HCT116 (cell line): ENCODE measurements at regions not wholly inside any gene's neighbourhood (a gene's known extent, or its start where the extent isn't known, plus 50 kb on each side); places are given as distances from the start of the nearest gene placed in this dataset.

Experiments
- ATAC-seq: fragments of 200-7000 bp; cut with Tn5 transposase; 2 replicates; pipeline ENCODE4 v1.9.1; 2020; ENCODE audit warnings: mild to moderate bottlenecking, moderate library complexity
- BruUV-seq: library from RNA; stranded (reverse); fragments of 400-500 nt; replicated peaks from 2 replicates; lab custom pipeline; 2021; lab: Mats Ljungman, UMichigan
- CTCF ChIA-PET: fragments of 300-600 bp; sonication (Branson Sonifier 250); formaldehyde crosslinking; loops from one replicate; lab custom pipeline; 2021; ENCODE audit warnings: antibody characterized with exemption; lab: Charles Lee
- POLR2A ChIA-PET: fragments of 300-600, 350-600 bp; sonication (Branson Sonifier 250); formaldehyde crosslinking; loops from one replicate; lab custom pipeline; 2021; ENCODE audit warnings: antibody characterized with exemption; lab: Charles Lee
- RAD21 ChIA-PET, 2 experiments: fragments of 300-600 bp; sonication (Branson Sonifier 250); formaldehyde crosslinking; loops; one replicate each; lab custom pipeline; 2023; ENCODE audit warnings: low total read pairs in 2 of 2; ENCODE audit not compliant: uncharacterized antibody in 2 of 2, unreplicated experiment in 2 of 2, low non-redundant PET in 1 of 2; lab: Charles Lee
- DNase-seq: peaks from one replicate; pipeline ENCODE4 v3.0.0-alpha.2; 2010; ENCODE audit warnings: low read depth, low spot score
- H2AFZ ChIP-seq: fragments of 200-600 bp; shearing (Covaris generic), sonication (generic); 2 replicates; pipeline ENCODE4 v1.6.1; 2017; ENCODE audit warnings: low read depth, mixed run types, mixed read lengths, antibody characterized with exemption, low read length; ENCODE audit not compliant: poor library complexity, severe bottlenecking
- H3K27ac ChIP-seq: 2 replicates; pipeline ENCODE4 v1.5.1; 2012; ENCODE audit warnings: low read depth, low read length
- H3K27me3 ChIP-seq: fragments of 200-600 bp; sonication (generic); 2 replicates; pipeline ENCODE4 v1.6.1; 2016; ENCODE audit warnings: mixed run types, low read length, mixed read lengths; ENCODE audit not compliant: insufficient read depth
- H3K36me3 ChIP-seq, 2 experiments: fragments of 200-500 bp in 1 of 2; fragments of 200-600 bp in 1 of 2; sonication (Bioruptor generic) in 1 of 2; sonication (generic) in 1 of 2; 2 replicates each; pipeline versions ENCODE4 v1.5.1 to v1.6.1; 2014 to 2016; ENCODE audit warnings: low read length in 2 of 2, inconsistent platforms in 1 of 2, mixed read lengths in 1 of 2, mixed run types in 1 of 2; ENCODE audit not compliant: insufficient read depth in 2 of 2, control insufficient read depth in 1 of 2
- H3K4me1 ChIP-seq, 2 experiments: fragments of 200-600 bp in 1 of 2; sonication (generic) in 1 of 2; 2 replicates each; pipeline versions ENCODE4 v1.5.1 to v1.6.1; 2012 to 2017; ENCODE audit warnings: low read length in 2 of 2, inconsistent platforms in 1 of 2, mild to moderate bottlenecking in 1 of 2, mixed read lengths in 1 of 2, mixed run types in 1 of 2, moderate library complexity in 1 of 2; ENCODE audit not compliant: insufficient read depth in 2 of 2, control insufficient read depth in 1 of 2
- H3K4me2 ChIP-seq: fragments of 200-600 bp; sonication (generic); 2 replicates; pipeline ENCODE4 v1.6.1; 2017; ENCODE audit warnings: mixed run types, low read length, mixed read lengths
- H3K4me3 ChIP-seq, 2 experiments: fragments of 200-600 bp in 1 of 2; sonication (generic) in 1 of 2; replicated peaks in 1 of 2; 2 replicates each; pipeline ENCODE4 v1.5.1; 2011 to 2016; ENCODE audit warnings: low read length in 2 of 2, control low read depth in 1 of 2, low read depth in 1 of 2, mild to moderate bottlenecking in 1 of 2, mixed read lengths in 1 of 2, mixed run types in 1 of 2
- H3K79me2 ChIP-seq: fragments of 200-600 bp; sonication (generic); 2 replicates; pipeline ENCODE4 v1.6.1; 2017; ENCODE audit warnings: mild to moderate bottlenecking, mixed run types, low read length, moderate library complexity, mixed read lengths; ENCODE audit not compliant: insufficient read depth
- H3K9ac ChIP-seq: fragments of 200-600 bp; sonication (generic); 2 replicates; pipeline ENCODE4 v1.6.1; 2016; ENCODE audit warnings: low read length, mixed read lengths
- H3K9me2 ChIP-seq: fragments of 200-600 bp; sonication (generic), shearing (Covaris generic); 2 replicates; pipeline ENCODE4 v1.6.1; 2017; ENCODE audit warnings: mixed run types, mild to moderate bottlenecking, moderate library complexity; ENCODE audit not compliant: insufficient read depth
- H3K9me3 ChIP-seq, 2 experiments: fragments of 200-500 bp in 1 of 2; fragments of 200-600 bp in 1 of 2; sonication (Bioruptor generic) in 1 of 2; sonication (generic) in 1 of 2; 2 replicates each; pipeline ENCODE4 v1.6.1; 2014 to 2017; ENCODE audit warnings: low read length in 2 of 2, mixed read lengths in 2 of 2, inconsistent platforms in 1 of 2, low read depth in 1 of 2, mild to moderate bottlenecking in 1 of 2, mixed run types in 1 of 2, moderate library complexity in 1 of 2; ENCODE audit not compliant: control insufficient read depth in 1 of 2, insufficient read depth in 1 of 2
- H4K20me1 ChIP-seq: fragments of 200-600 bp; sonication (generic), shearing (Covaris generic); 2 replicates; pipeline ENCODE4 v1.6.1; 2017; ENCODE audit warnings: mixed run types, mild to moderate bottlenecking, moderate library complexity; ENCODE audit not compliant: insufficient read depth
- CBX3 ChIP-seq: IDR thresholded peaks from 2 replicates; pipeline ENCODE4 v1.6.1; 2012; ENCODE audit warnings: low read depth
- CEBPB ChIP-seq: IDR thresholded peaks from 2 replicates; pipeline ENCODE4 v1.6.1; 2012; ENCODE audit warnings: low read depth
- EGR1 ChIP-seq: IDR thresholded peaks from 2 replicates; pipeline ENCODE4 v1.6.1; 2012; ENCODE audit warnings: low read depth
- ELF1 ChIP-seq: IDR thresholded peaks from 2 replicates; pipeline ENCODE4 v1.6.1; 2012; ENCODE audit warnings: low read depth, borderline replicate concordance
- EZH2 ChIP-seq: fragments of 200-600 bp; sonication (generic); IDR thresholded peaks from 2 replicates; pipeline ENCODE4 v1.6.1; 2017; ENCODE audit warnings: antibody characterized with exemption, mixed run types
- EZH2phosphoT487 ChIP-seq: fragments of 200-600 bp; IDR thresholded peaks from 2 replicates; pipeline ENCODE4 v1.6.1; 2018; ENCODE audit warnings: antibody characterized with exemption, borderline replicate concordance
- FOSL1 ChIP-seq: IDR thresholded peaks from 2 replicates; pipeline ENCODE4 v1.6.1; 2012; ENCODE audit warnings: low read depth
- JUND ChIP-seq: IDR thresholded peaks from 2 replicates; pipeline ENCODE4 v1.6.1; 2012
- POLR2A ChIP-seq: IDR thresholded peaks from 2 replicates; pipeline ENCODE4 v1.7.0; 2011; ENCODE audit warnings: borderline replicate concordance; ENCODE audit not compliant: insufficient read depth, insufficient read length; ENCODE audit errors: extremely low read depth
- RAD21 ChIP-seq: IDR thresholded peaks from 2 replicates; pipeline ENCODE4 v1.6.1; 2012; ENCODE audit warnings: low read depth, mild to moderate bottlenecking
- SP1 ChIP-seq: IDR thresholded peaks from 2 replicates; pipeline ENCODE4 v1.6.1; 2012; ENCODE audit warnings: low read depth
- TCF7L2 ChIP-seq: IDR thresholded peaks from 2 replicates; pipeline ENCODE4 v1.7.0; 2011; ENCODE audit warnings: borderline replicate concordance, inconsistent platforms; ENCODE audit not compliant: insufficient read depth, insufficient read length; ENCODE audit errors: extremely low read depth
- YY1 ChIP-seq: IDR thresholded peaks from 2 replicates; pipeline ENCODE4 v1.6.1; 2011; ENCODE audit warnings: low read length, low read depth, moderate library complexity, mild to moderate bottlenecking; ENCODE audit not compliant: insufficient replicate concordance; ENCODE audit errors: extremely low read depth
- ZFX ChIP-seq: fragments of 450-650 bp; IDR thresholded peaks from 2 replicates; pipeline ENCODE4 v1.6.1; 2017
- ZNF274 ChIP-seq: fragments of 200-500 bp; sonication (Bioruptor generic); IDR thresholded peaks from 2 replicates; pipeline ENCODE4 v1.6.1; 2014; ENCODE audit warnings: mild to moderate bottlenecking, low read depth, low read length, inconsistent platforms
- intact Hi-C: fragments of 100-400 bp; cut with micrococcal nuclease; formaldehyde crosslinking; loops from 2 replicates; pipeline ENCODE4 v1.10.0; 2022
- TF ChIP-seq, protein P1 (sequence below): IDR thresholded peaks from 2 replicates; pipeline ENCODE4 v1.6.1; 2012; ENCODE audit warnings: low read depth
- TF ChIP-seq, protein P2 (sequence below), 3 experiments: fragments of 200-600 bp in 1 of 3; sonication (generic) in 1 of 3; IDR thresholded peaks in 2 of 3; conservative IDR thresholded peaks in 1 of 3; 2 replicates each; pipeline ENCODE4 v1.5.1; 2012 to 2017; ENCODE audit warnings: low read depth in 2 of 3, low read length in 2 of 3, antibody characterized with exemption in 1 of 3, borderline replicate concordance in 1 of 3, control low read depth in 1 of 3, mild to moderate bottlenecking in 1 of 3, mixed read lengths in 1 of 3, mixed run types in 1 of 3, moderate library complexity in 1 of 3; ENCODE audit not compliant: insufficient read depth in 1 of 3

DNA sequence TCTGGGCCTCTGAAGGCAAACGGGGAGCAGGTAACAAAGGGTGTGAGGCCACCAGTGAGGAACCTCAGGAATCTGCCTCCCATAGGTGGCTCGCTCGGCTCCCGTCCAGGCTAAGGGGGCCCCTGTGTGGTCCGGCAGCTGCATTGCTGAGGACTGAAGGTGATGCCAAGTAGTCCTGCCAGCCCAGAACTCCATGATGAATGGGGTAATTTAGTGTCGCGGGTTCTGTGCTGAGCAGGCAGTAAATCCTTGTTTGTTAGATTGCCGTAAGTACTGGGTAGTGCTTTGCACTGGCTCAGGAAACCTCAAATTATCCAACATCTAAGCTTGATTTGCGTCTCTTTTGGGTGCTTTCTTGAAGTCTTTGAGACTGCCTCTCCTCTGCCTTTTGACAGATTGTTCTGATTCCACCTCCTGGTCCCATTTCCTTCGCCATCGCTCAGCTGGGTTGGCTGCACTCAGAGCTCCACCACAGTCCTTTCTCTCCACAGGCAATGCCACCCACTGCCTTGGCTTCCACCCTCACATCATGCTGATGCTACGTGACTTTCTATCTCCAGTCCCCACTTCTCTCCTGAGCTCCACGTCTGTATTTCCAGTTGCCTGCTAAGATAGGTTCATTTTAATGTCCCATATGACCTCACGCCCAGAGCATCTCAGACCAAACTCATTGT is 392.0 kb downstream of the FUT8 start:
- H3K36me3 ChIP-seq, result no peaks in the 10 kb centered on the region
- no peak overlapping the region for H3K4me2 ChIP-seq
- no peak overlapping the region for H3K27ac ChIP-seq
- POLR2A ChIA-PET, result no interaction called here
- H4K20me1 ChIP-seq, result no peaks in the 10 kb centered on the region
- H3K4me1 ChIP-seq, result no peaks in the 10 kb centered on the region
- no peak overlapping the region for H2AFZ ChIP-seq
- no peak for DNase-seq
- H3K79me2 ChIP-seq, result no peaks in the 10 kb centered on the region
- no peak overlapping the region for H3K9ac ChIP-seq
- RAD21 ChIA-PET, result no interaction called here
- CTCF ChIA-PET, result interaction anchor here (1.0 kb wide), 1 partner anchor 20 kb away, joined by 5 read pairs; no protein-coding TSS in a partner anchor
- no peaks in the 10 kb centered on the region for H3K9me2 ChIP-seq
- ATAC-seq, result no peak
- H3K27me3 ChIP-seq, result no peaks in the 10 kb centered on the region
- intact Hi-C loops, result no loop called here
- H3K9me3 ChIP-seq, result peaks cover 6% of the 10 kb centered on the region in 2 experiments; a peak in 2 of 4 replicates
- H3K4me3 ChIP-seq, result no peak overlapping the region
- BruUV-seq, result no TSS peak
- no peak for TF ChIP-seq EGR1
- TF ChIP-seq EZH2phosphoT487, result no peak
- TF ChIP-seq, protein P1, sequence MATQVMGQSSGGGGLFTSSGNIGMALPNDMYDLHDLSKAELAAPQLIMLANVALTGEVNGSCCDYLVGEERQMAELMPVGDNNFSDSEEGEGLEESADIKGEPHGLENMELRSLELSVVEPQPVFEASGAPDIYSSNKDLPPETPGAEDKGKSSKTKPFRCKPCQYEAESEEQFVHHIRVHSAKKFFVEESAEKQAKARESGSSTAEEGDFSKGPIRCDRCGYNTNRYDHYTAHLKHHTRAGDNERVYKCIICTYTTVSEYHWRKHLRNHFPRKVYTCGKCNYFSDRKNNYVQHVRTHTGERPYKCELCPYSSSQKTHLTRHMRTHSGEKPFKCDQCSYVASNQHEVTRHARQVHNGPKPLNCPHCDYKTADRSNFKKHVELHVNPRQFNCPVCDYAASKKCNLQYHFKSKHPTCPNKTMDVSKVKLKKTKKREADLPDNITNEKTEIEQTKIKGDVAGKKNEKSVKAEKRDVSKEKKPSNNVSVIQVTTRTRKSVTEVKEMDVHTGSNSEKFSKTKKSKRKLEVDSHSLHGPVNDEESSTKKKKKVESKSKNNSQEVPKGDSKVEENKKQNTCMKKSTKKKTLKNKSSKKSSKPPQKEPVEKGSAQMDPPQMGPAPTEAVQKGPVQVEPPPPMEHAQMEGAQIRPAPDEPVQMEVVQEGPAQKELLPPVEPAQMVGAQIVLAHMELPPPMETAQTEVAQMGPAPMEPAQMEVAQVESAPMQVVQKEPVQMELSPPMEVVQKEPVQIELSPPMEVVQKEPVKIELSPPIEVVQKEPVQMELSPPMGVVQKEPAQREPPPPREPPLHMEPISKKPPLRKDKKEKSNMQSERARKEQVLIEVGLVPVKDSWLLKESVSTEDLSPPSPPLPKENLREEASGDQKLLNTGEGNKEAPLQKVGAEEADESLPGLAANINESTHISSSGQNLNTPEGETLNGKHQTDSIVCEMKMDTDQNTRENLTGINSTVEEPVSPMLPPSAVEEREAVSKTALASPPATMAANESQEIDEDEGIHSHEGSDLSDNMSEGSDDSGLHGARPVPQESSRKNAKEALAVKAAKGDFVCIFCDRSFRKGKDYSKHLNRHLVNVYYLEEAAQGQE, result no peak
- TF ChIP-seq FOSL1, result no peak
- TF ChIP-seq SP1, result no peak
- no peak for TF ChIP-seq EZH2
- no peak for TF ChIP-seq TCF7L2
- TF ChIP-seq CEBPB, result no peak
- TF ChIP-seq ELF1, result no peak
- TF ChIP-seq JUND, result no peak
- no peak for TF ChIP-seq ZNF274
- no peak for TF ChIP-seq POLR2A
- TF ChIP-seq YY1, result no peak
- TF ChIP-seq RAD21, result no peak
- TF ChIP-seq, protein P2, sequence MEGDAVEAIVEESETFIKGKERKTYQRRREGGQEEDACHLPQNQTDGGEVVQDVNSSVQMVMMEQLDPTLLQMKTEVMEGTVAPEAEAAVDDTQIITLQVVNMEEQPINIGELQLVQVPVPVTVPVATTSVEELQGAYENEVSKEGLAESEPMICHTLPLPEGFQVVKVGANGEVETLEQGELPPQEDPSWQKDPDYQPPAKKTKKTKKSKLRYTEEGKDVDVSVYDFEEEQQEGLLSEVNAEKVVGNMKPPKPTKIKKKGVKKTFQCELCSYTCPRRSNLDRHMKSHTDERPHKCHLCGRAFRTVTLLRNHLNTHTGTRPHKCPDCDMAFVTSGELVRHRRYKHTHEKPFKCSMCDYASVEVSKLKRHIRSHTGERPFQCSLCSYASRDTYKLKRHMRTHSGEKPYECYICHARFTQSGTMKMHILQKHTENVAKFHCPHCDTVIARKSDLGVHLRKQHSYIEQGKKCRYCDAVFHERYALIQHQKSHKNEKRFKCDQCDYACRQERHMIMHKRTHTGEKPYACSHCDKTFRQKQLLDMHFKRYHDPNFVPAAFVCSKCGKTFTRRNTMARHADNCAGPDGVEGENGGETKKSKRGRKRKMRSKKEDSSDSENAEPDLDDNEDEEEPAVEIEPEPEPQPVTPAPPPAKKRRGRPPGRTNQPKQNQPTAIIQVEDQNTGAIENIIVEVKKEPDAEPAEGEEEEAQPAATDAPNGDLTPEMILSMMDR (IDR thresholded peaks at IDR 0.05 in 2 of 3, conservative IDR thresholded peaks at IDR 0.05 in 1 of 3; ENCODE audit: borderline replicate concordance in 1 of 3, insufficient read depth in 1 of 3, low read depth in 2 of 3, low read length in 2 of 3), result no peak
- TF ChIP-seq CBX3, result no peak
- no peak for TF ChIP-seq ZFX
- TF ChIP-seq, all 23 proteins: peak for 0
